ENCODE measurements at regions not wholly inside any gene's neighbourhood (a gene's known extent, or its start where the extent isn't known, plus 50 kb on each side); places are given as distances from the start of the nearest gene placed in this dataset.
"Not testable (repeated sequence)": the region's sequence is repeated elsewhere in the genome, so short reads cannot be mapped to it uniquely, and the experiment has no call there.

DNA sequence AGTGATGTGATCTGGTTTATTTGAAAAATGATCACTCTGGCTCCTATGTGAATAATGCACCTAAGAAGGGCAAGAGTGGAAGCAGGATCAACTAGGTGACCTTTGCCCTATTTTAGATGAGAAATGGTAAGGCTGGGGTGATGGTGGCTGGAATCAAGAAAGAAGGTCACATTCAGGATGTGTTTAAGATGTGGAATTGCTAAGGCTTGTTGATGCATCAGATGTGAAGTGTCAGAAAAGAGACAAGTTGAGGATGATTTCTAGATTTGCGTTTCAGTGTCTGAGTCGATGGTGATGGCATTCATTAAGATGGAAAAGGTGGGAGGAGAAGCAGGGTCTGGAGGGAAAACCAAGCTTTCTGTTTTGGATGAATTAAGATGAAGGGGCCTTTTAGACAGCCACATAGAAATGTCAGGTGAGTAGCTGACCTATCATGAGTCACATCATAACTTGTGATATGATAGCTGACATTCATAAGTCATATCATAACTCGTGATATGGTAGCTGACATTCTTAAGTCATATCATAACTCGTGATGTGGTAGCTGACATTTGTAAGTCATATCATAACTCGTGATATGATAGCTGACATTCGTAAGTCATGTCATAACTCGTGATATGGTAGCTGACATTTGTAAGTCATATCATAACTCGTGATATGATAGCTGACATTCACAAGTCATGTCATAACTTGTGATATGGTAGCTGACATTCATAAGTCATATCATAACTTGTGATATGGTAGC, 101.2 kb upstream of the SEC11C start:
- DNase-seq = no peak

DNA sequence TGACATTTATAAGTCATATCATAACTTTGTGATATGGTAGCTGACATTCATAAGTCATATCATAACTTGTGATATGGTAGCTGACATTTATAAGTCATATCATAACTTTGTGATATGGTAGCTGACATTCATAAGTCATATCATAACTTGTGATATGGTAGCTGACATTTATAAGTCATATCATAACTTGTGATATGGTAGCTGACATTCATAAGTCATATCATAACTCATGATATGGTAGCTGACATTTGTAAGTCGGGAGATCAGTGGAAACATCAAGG, 100.7 kb upstream of the SEC11C start:
- DNase-seq = not testable (repeated sequence)

- DNase-seq = no peak
Observed at GRCh38 chr18:59039449-59039848, 100.2 kb upstream of the SEC11C start.

DNA sequence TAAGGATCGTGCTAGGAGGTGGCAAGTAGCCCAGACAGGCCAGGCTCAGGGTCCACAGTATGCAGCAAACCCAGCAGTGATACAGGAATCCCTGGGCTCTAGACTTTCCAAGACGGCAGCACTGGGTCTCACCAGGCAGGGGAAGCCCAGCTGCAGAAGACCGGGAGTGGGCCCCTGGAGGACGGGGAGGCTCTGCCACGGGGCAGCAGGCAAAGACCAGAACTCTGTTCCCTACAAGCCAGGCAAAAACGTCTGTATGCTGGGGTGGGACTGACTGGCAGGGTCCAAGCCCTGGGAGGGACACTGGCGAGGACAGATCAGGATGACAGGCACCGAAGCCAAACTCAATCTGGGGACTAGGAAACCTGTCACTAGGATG, 98.9 kb upstream of the SEC11C start:
- DNase-seq = no peak

DNA sequence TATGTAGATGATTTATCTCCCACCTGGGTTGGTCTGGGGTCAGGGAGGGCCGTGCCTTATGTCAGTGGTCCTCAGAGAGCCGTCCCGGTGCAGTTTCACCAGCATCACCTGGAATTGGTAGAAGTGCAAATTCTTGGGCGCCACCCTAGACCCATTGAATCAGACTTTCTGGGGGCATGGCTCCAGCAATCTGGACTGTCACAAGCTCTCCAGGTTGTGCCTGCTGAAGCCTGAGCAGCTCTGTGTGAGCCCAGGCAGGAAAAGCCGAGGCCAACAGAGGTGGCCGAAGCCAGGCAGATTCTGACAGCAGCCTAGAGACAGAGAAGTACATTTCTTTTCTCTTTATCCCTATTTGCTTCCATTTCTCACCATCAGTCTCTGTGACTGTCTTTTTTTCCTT, 98.4 kb upstream of the SEC11C start:
- no peak for DNase-seq

GRCh38 chr18:59041819-59042815, 97.6 kb upstream of the SEC11C start:
- DNase-seq = no peak

- no peak for DNase-seq
Observed at GRCh38 chr18:59044855-59045254, 94.8 kb upstream of the SEC11C start.

- DNase-seq = no peak
Observed at GRCh38 chr18:59047321-59048047, 92.2 kb upstream of the SEC11C start.

- DNase-seq = no peak
Observed at GRCh38 chr18:59048048-59048363, 91.7 kb upstream of the SEC11C start.

GRCh38 chr18:59048378-59048777, 91.3 kb upstream of the SEC11C start:
- DNase-seq = no peak

DNA sequence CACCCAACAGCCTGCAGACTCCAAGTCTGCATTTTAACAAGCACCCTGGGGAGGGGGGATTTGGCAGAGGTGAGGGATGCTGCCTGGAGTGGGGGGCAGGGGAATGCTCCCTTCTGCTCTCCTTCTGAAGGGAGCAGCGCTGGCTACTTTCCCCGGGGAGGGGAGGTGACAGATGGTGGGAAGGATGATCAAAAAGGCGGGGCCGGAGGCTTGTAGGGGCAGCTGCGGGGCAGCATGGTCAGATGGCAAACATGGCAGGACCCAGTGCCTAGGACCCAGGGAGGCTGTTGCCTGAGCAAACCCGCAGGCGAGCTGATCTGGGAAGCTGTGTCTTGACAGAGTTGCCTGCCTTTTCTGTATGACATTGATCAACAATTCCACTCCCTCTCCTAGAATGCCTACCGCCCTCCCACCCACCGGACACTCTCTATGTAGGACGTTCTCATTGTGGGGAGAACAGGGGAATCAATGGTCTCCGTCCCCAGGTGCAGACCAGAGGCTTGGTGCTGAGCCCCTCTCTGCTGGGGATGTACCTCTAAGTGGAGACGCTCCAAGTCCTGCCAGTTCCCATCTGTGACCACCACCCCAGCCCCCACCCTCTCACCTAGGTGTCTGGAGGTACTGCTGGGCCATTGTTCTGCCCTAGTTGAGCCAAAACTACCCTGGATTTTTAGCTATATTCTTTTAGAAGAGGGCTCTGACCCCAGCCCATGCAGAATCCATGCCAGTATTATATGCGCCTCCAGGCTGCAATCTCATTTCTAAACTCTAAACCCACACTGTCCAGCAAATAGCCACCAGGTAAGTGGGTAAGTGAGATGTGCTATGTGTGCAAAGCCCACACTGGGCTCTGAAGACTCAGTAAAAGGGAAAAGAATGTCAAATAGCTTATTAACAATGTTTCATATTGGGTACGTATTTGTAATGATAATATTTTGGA, 89.7 kb upstream of the SEC11C start:
- DNase-seq = no peak

DNA sequence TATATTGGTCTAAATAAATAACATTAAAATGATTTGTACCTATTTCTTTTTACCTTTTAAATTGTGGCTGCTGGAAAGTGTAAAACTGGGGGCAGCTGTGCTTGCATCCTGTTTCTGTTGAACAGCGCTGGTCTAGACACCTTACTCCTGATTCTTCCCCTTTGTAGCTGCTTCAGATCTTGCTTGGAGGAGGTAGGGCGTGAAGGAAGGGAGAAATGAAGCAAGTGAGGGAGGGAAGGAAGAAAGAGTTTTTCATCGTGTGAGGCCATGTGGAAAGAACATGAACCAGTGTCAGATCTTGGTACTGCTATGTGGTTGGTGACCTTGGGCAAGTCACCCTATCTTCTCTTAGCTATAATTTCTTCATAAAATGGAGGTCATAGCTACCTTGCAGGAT, 89.0 kb upstream of the SEC11C start:
- DNase-seq = no peak

GRCh38 chr18:59051470-59052165, 88.1 kb upstream of the SEC11C start:
- DNase-seq = no peak

DNA sequence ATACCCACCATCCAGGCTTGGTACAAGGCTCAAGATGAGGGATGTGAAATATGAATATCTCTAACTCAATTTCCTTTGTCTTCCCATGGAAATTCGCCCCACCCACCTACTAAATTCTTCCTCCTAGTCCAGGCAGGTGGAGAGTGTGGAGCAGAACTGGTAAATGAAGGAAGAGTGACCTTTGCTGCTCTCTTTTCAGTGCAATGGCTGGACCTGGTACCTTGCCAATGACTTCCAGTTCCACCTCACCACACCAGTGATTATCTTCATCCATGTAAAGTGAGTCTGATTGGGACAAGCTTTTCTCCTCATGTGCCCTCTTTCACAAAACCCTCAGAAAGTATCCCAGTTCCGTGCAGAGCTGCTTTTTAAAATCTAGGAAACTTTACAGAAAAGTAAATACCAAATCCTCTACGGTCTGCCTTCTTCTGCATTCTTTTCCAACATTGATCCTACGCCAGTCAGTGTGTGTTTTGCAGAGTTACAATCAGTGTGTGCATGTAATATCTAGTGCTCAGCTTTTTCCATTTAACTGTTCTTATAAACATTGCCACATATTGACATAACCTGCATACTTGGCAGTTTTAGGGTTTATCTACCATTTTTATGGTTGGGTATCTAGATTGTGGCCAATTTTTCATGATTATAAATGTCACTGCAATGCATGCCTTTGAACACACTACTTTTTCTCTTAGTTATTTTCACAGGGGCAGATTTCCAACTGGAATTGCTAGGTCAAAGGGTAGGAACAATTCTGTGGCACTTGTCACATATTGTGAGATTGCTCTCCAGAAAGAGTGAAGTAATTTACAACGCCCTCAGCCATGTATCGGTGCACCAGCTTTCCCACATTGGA, 86.5 kb upstream of the SEC11C start:
- DNase-seq = no peak

GRCh38 chr18:59054496-59055287, 85.0 kb upstream of the SEC11C start:
- no peak for DNase-seq

DNA sequence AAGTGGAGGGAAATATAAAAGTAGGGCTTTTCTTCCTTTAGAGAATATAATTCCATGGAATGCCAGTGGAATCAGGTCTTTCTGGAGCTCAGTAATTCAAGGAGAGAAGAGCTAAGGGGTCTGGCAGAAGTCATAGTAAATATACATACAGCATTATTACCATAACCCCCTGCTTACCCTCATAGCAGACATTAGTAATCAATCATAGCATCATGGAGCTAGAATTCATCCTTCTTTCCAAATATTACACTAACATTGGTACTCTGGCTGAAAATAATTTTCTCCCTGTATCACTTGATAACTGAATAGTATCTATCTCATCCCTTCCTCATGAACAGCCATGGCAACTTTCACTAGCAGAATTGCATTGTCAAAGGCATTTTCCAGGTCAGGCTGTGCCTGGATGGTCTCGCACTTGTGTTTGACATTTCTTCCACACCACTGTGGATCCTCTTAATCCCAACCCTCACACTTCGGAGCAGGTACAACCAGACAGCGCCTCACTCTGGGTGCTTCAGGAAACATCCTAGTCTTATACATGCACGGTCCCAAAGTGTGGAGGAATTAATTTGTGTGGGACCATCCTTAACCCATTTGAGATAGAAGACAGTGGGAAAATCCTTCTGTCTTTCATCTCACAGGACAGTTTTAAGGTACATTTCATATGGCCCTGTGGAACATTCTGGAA, 84.2 kb upstream of the SEC11C start:
- no peak for DNase-seq

GRCh38 chr18:59056706-59057492, 82.8 kb upstream of the SEC11C start:
- DNase-seq = peak; percentile 36

DNA sequence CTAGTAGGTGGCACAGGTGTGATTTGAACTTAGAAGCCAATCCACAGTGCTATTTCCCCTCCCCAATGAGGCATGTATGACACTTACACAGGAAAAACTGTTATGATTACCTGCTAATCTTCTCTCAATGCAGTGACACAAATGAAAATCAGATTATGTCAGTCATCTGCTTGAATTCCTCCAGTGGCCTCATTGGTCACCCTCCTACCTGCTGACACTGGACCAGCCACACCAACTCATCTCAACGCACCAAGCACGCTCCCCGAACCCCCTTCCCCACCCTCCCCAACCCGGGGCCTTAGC, 82.2 kb upstream of the SEC11C start:
- no peak for DNase-seq

DNA sequence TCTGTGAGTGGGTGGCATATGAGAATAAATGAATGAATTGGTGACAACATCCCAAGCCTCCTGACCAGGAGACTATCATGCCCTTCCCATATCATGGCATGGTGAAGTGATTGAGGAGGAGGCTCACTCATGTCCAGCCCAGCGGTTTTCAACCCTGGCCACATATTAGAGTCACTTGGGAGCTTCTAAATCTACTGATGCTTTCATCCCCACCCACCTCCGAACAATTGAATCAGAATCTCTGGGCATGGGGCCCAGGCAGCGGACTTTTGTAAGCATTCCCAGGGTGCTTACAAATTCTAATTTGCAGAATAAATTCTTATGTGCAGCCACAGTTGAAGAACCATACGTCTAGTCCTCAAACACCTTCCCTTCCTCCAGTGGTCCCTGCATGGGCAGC, 81.7 kb upstream of the SEC11C start:
- DNase-seq = no peak
